Stimulated activated CD8-positive, alpha-beta memory T cell treated with anti-CD3 and anti-CD28 coated beads, Interleukin-7, amount 100 ng/mL, for 24 hours (primary cell): ENCODE measurements at regions not wholly inside any gene's neighbourhood (a gene's known extent, or its start where the extent isn't known, plus 50 kb on each side); places are given as distances from the start of the nearest gene placed in this dataset.

Source experiments
- DNase-seq: peaks from one replicate; pipeline ENCODE4 v3.0.0-alpha.2; 2020; ENCODE audit warnings: low read depth

GRCh38 chr21:27505516-27505915, 538.6 kb upstream of the ADAMTS5 start:
- no peak for DNase-seq

GRCh38 chr21:27502801-27503200, 535.9 kb upstream of the ADAMTS5 start:
- no peak for DNase-seq

GRCh38 chr21:27498025-27498424, 531.1 kb upstream of the ADAMTS5 start:
- no peak for DNase-seq

- DNase-seq = no peak
Observed at GRCh38 chr21:27495836-27496235, 528.9 kb upstream of the ADAMTS5 start.

GRCh38 chr21:27493542-27493941, 526.7 kb upstream of the ADAMTS5 start:
- no peak for DNase-seq

GRCh38 chr21:27487676-27488075, 520.8 kb upstream of the ADAMTS5 start:
- DNase-seq = no peak

- no peak for DNase-seq
Observed at GRCh38 chr21:27480841-27481261, 514.0 kb upstream of the ADAMTS5 start.

- DNase-seq = no peak
Observed at GRCh38 chr21:27477296-27477695, 510.4 kb upstream of the ADAMTS5 start.

- no peak for DNase-seq
Observed at GRCh38 chr21:27476696-27477095, 509.8 kb upstream of the ADAMTS5 start.

GRCh38 chr21:27475363-27475955, 508.6 kb upstream of the ADAMTS5 start:
- DNase-seq = no peak

- DNase-seq = no peak
Observed at GRCh38 chr21:27467366-27467765, 500.5 kb upstream of the ADAMTS5 start.

- no peak for DNase-seq
Observed at GRCh38 chr21:27466140-27466539, 499.3 kb upstream of the ADAMTS5 start.

- no peak for DNase-seq
Observed at GRCh38 chr21:27464648-27465047, 497.8 kb upstream of the ADAMTS5 start.

GRCh38 chr21:27462726-27463125, 495.8 kb upstream of the ADAMTS5 start:
- DNase-seq = no peak

- no peak for DNase-seq
Observed at GRCh38 chr21:27454234-27454633, 487.3 kb upstream of the ADAMTS5 start.

GRCh38 chr21:27451116-27451515, 484.2 kb upstream of the ADAMTS5 start:
- no peak for DNase-seq

- no peak for DNase-seq
Observed at GRCh38 chr21:27450216-27450615, 483.3 kb upstream of the ADAMTS5 start.

- DNase-seq = no peak
Observed at GRCh38 chr21:27448960-27449359, 482.1 kb upstream of the ADAMTS5 start.

GRCh38 chr21:27447843-27448242, 481.0 kb upstream of the ADAMTS5 start:
- DNase-seq = no peak

- no peak for DNase-seq
Observed at GRCh38 chr21:27429710-27430341, 462.9 kb upstream of the ADAMTS5 start.

GRCh38 chr21:27426196-27426595, 459.3 kb upstream of the ADAMTS5 start:
- DNase-seq = no peak

- DNase-seq = no peak
Observed at GRCh38 chr21:27425574-27425973, 458.7 kb upstream of the ADAMTS5 start.

GRCh38 chr21:27425172-27425571, 458.3 kb upstream of the ADAMTS5 start:
- DNase-seq = no peak

GRCh38 chr21:27424601-27425000, 457.7 kb upstream of the ADAMTS5 start:
- no peak for DNase-seq
